HPDE6-E6E7 (cell line): ENCODE measurements at regions not wholly inside any gene's neighbourhood (a gene's known extent, or its start where the extent isn't known, plus 50 kb on each side); places are given as distances from the start of the nearest gene placed in this dataset.
A peak's percentile ranks its signal among the peaks of the same experiment; 100 is the strongest.
"Not testable (repeated sequence)": the region's sequence is repeated elsewhere in the genome, so short reads cannot be mapped to it uniquely, and the experiment has no call there.

Source experiments
- DNase-seq: peaks from one replicate; pipeline ENCODE4 v3.0.0; 2011; ENCODE audit warnings: missing footprints; ENCODE audit errors: extremely low spot score

GRCh38 chr5:87785554-87786335 is 373.0 kb upstream of the CCNH start:
- no peak for DNase-seq

- no peak for DNase-seq
Observed at GRCh38 chr5:87784879-87785495, 372.3 kb upstream of the CCNH start.

- DNase-seq: no peak
Observed at GRCh38 chr5:87784311-87784710, 371.6 kb upstream of the CCNH start.

GRCh38 chr5:87782916-87783315 is 370.2 kb upstream of the CCNH start:
- DNase-seq: no peak

GRCh38 chr5:87781976-87782375 is 369.2 kb upstream of the CCNH start:
- DNase-seq: no peak

- DNase-seq: peak; percentile 39
Observed at GRCh38 chr5:87780831-87781760, 368.4 kb upstream of the CCNH start.

GRCh38 chr5:87778876-87779275 is 366.1 kb upstream of the CCNH start:
- DNase-seq: no peak

- DNase-seq: no peak
Observed at GRCh38 chr5:87777877-87778276, 365.1 kb upstream of the CCNH start.

- peak; percentile 7 for DNase-seq
Observed at GRCh38 chr5:87776785-87777184, 364.1 kb upstream of the CCNH start.

GRCh38 chr5:87776302-87776701 is 363.6 kb upstream of the CCNH start:
- DNase-seq: not testable (repeated sequence)

GRCh38 chr5:87775228-87775627 is 362.5 kb upstream of the CCNH start:
- no peak for DNase-seq

- DNase-seq: no peak
Observed at GRCh38 chr5:87774804-87775203, 362.1 kb upstream of the CCNH start.

- no peak for DNase-seq
Observed at GRCh38 chr5:87770601-87771121, 357.9 kb upstream of the CCNH start.

GRCh38 chr5:87770016-87770570 is 357.4 kb upstream of the CCNH start:
- DNase-seq: no peak

GRCh38 chr5:87769157-87769556 is 356.4 kb upstream of the CCNH start:
- DNase-seq: no peak

- DNase-seq: no peak
Observed at GRCh38 chr5:87768190-87768589, 355.5 kb upstream of the CCNH start.

GRCh38 chr5:87765009-87765408 is 352.3 kb upstream of the CCNH start:
- DNase-seq: no peak

GRCh38 chr5:87762631-87763030 is 349.9 kb upstream of the CCNH start:
- DNase-seq: peak; percentile 26

- no peak for DNase-seq
Observed at GRCh38 chr5:87756951-87757350, 344.2 kb upstream of the CCNH start.

GRCh38 chr5:87755360-87755759 is 342.6 kb upstream of the CCNH start:
- no peak for DNase-seq

- DNase-seq: no peak
Observed at GRCh38 chr5:87754009-87754757, 341.5 kb upstream of the CCNH start.
